Activated CD4-positive, alpha-beta T cell treated with anti-CD3 and anti-CD28 coated beads, Interleukin-2, amount 50 U/mL, for 4 hours (primary cell): ENCODE measurements at regions not wholly inside any gene's neighbourhood (a gene's known extent, or its start where the extent isn't known, plus 50 kb on each side); places are given as distances from the start of the nearest gene placed in this dataset.

Experiments
- DNase-seq, 2 experiments: peaks; one replicate each; pipeline ENCODE4 v3.0.0-alpha.2; 2020

DNA sequence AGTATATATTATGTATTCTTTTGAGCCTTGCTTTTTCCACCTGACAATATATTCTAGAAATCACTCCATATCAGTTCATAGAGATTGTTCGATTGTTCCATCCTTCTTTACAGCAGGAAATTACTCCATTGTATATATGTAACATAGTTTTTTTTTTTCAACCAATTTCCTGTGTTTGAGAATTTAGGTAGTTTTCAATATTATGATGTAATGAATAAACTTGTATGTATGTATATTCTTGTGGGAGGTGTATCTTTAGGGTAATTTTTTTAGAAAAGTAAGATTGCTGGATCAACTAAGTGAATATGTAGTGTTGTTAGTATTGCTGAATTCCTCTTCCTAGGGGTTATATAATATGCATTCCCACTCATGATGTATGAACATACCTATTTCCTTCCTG is 165.9 kb upstream of the PITX1 start:
- no peak for DNase-seq

DNA sequence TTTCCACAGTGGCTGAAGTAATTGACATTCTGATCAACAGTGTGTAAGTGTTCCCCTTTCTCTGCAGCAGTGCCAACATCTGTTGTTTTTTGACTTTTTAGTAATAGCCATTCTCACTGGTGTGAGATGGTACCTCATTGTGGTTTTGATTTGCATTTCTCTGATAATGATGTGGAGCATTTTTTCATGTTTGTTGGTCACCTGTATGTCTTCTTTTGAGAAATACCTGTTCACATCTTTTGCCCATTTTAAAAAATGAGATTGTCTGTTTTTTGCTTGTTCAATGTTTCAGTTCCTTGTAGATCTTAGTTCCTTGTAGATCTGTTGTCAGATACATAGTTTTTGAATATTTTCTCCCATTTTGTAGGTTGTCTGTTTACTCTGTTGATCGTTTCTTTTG is 162.5 kb upstream of the PITX1 start:
- DNase-seq, result no peak

DNA sequence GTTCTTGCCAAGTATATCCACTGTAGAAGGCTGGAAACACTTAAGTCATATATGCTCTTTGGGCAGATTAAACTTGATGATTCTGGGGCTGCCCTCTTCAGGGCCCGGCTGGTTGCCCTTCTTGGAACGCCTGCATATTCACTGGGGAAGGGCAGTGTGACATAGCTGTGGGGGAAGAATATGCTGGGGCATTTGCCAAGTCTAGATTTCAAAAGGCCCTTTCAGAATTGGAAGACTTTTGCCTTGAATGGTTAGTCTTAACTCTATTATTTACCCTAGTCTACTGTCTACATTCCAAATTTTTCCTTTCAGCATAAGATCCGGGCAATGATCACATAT is 161.2 kb upstream of the PITX1 start:
- no peak for DNase-seq

DNA sequence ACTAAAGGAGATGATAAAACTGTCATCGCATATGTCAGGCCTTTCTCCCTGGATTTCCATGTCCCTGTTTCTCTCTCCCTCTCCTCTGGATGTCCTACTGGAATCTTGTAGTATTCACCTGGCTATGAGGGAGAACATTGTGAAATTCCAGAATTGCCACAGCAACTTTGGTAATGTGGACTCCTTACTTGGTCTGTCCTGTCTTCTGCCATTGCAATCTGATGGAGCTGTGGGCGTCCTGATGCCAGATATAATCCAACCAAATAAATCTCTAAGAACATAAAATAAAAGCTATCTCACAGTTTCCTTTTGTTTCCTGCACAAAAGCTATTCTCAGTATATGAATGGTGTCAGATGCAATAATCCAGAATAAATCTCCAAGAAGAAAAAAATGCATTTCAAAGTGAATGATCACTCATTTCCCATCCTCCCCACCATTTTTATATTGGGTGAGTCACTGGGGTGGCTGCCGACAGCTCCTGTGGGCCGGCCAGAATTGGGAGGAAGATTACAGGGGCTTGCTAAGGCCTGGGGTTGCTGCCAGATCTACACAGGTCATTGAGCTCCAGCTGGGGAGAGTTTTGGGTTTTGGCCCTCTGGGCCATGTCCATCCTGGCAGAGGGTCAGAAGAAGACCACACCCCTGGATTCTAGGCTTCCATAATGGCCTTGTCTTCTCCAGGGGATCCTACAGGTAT is 160.7 kb upstream of the PITX1 start:
- DNase-seq, result no peak

DNA sequence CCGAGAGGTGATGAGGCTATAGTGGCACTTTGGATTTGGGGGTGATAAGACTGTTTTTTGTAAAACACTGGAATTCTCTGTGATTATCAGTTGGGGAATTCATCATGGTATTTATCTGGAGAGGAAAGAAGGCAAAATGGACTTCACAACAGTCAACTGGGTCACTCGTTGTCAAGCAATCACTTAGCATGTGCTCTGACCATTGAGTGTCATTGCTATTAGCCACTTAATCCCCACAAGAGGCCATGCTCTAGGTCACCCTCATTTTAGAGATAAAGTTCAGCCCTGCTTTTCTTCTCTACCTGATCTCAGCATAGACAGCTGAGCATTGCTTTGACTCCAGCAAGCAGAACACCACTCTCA is 160.1 kb upstream of the PITX1 start:
- DNase-seq, result no peak

DNA sequence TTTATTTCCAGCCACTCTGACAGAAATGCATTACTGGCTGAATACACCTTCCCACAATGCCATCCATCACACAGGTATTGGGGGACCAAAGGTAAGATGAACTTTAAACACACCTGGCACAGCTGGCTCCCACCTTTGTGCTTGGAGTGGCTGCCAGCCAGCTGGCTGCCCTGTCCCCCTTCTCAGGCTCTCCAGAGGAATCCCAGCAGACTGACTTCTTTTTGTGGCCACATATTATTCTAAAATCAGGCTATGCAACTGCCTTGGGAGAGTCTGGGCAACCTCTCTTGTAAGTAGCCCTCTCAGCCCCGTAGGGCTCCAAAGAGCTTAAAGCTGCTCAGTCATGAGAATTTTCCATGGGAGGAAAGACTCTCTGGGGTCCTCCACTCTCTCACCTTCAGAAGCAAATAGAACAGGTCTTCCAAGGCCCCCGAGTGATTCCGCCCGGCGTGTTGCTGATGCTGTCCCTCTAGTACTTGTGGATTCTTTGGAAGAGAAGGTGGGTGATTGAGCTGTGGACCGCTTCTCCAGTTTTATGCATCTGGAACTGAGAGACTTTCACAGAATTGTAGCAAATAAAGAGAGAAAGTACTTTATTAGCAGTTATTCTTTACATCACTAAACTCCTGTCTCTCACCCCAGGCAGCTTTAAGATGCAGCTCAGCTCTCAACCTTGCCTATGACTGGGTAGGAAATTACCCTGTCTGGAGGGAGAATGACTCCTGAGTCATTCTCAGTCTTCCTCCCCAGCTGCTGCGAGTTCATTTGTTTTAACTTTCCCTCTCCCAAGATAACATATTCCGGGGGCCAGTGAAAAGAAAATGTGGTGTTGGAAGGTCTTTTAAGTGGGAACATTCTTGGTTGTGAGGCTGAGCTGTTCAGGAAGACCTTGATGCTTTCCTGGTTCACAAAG is 159.4 kb upstream of the PITX1 start:
- DNase-seq, result no peak

DNA sequence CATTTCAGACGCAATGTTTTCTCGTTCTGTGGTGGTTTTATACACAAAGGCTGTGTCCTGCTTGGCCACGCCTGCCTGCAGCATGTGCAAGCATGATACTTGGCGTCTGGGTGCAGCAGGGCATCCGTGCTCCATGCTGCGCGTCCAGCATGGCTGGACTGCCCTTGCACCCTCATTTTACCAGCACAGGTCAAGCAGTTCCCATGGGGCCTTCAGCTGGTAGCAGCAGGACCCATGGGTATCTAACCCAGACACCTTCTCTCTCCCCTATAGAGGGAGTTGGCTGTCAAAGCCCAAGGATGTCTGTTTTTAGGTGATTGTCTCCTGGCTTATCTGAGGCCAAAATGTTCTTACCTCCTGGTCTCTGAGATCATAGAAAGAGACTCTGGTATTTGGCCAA is 158.3 kb upstream of the PITX1 start:
- no peak for DNase-seq

DNA sequence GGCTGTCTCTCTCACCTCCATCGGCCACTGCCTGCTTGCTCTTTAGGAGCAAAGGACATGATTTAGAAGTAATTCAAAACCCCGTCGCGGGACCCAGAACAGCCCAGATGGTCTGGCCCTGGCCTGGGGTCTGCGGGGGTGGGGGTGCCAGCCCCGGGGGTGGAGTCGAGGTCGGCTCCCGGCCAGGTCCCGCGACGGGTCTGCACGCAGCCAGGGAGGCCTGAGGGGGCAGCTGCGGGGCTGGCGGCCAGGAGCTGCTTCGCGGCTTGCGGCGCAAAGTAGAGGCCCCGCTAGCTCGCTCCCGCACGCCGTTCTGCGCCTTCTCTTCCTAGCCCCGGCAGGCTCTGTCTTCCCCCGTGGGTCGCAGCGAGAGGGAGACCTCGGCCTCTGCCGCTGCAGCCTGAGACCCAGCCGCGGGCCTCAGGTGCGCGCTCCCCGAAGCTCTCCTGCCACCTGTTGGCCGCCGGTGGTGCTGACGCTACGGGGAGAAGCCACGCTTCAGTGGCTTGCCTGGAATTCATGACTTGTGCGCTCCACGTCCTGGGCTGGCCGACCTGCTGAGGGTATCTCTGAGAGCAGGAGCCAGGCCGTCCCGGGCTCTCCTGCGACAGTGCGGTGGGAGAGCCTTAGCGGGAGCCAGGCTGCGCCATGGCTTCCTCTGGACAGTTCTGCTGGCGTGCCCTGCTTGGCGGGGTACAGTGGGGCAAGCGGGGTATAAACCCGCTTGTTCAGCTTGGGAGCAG is 157.2 kb upstream of the PITX1 start:
- DNase-seq, result peak; percentile 63 to 68

DNA sequence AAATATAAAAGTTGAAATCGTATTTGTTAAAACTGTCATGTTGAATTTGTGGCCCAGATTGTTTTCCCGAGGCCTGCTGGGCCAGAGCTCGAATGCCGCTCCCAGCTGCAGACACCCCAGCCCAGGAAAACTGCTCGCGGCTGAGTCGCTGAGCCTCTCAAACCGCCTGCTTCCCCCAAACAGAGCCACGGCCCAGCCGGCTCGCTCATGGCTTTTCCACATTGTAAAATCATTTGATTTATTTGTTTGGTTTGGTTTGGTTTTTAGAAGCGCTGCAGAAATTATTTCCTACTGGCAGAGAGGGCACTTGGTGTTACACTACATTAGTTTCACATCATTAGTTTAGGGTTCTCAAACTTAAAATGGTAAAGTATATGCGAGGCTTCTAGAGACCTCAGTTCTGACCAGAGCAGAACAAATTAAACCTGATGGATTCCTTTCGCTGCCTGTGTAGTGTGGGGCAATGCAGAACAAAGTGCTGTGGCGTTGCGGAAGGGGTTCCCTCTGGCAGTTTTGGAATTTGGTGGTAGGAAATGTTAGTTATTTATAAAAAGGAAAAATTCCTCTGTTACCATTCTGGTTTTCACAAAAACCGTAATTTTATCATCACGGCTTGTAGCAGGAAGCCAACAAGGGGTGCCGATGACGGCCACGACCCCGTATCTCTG is 156.5 kb upstream of the PITX1 start:
- no peak for DNase-seq

DNA sequence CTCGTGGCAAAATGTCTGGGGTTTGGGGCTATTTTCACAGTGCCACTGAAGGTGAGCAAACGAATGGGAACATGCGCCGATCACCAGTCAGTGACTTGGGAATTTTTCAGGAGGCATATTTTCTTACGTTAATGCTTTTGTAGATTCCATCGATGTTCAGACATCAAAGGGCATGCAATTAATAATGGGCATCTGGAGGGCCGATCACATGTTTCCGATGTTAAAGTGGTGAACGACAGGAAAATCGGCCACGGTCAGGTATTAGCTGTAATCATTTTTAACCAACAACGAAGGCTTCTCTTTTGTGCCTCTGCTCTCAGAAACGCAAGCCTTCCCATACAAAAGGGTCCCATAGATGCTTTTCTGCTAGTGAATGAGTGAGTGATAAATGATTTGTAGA is 155.0 kb upstream of the PITX1 start:
- DNase-seq, result no peak

DNA sequence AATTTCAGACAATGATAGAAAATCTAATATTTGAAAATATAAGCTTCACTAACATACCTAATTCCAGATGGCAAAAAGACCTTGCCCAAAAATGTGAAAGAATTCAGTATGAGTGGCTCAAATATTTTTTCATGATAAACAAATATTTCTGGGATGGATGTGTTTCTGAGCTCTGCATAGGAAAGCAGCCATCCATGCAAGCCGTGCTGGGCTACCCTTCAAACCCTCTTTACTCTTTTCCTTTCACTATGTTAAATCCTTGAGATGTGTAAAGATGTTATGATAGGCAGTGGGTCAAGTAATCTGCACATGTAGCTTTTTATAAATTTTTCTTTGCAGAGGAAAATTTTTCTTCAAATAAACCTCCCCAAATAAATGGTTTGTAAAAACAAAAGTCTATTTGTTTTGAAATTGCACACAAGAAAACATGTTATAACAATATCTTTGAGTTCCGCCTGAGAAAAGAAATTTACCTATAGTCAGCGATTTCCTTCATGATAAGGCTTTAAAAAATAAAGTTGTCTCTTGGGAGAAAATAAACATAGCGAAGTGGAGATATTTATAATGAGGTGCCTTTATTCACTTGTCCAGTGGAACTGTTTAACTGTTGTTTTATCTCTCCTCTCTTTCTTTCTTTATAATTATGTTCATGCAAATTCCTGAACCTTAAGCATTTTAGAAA is 154.3 kb upstream of the PITX1 start:
- no peak for DNase-seq

DNA sequence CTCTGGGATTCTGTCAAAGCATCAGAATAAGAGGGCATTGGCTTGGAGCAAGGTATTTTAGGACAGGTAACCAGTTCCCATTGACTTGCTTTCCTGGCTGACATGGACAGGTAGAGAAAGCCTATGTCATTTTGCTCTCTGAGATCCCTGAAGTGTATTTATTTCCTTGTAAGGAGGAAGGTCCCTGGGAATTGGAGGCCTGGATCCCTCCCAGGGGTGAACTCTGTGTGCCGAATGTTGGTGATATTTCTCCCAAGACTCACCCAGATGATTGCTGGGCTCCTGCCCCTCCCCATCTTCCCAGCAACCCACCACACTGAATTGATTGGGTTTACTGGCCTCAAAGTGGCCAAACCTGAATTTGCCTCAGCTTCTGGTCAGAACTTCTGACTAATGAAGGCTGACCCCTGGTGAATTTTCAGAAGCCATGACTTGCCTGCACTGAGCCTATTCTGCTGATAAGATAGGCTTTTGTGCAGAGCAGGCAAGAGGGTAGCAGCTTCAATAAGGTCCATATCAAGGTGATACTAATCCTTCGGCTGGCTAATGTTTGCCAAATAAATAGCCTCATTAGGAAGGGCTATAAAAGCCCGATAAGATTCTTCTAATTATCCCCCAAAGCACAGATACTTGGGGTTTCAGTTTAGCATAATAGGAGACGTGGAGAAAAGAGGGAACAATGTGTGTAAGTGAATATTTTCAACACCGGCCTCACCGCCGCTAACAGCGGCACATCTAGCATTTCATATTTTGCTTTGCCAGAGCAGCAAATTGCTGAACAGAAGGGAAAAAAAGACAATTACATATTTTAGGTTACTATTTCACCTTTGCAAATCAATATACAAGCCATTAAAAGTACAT is 152.9 kb upstream of the PITX1 start:
- DNase-seq, result no peak

DNA sequence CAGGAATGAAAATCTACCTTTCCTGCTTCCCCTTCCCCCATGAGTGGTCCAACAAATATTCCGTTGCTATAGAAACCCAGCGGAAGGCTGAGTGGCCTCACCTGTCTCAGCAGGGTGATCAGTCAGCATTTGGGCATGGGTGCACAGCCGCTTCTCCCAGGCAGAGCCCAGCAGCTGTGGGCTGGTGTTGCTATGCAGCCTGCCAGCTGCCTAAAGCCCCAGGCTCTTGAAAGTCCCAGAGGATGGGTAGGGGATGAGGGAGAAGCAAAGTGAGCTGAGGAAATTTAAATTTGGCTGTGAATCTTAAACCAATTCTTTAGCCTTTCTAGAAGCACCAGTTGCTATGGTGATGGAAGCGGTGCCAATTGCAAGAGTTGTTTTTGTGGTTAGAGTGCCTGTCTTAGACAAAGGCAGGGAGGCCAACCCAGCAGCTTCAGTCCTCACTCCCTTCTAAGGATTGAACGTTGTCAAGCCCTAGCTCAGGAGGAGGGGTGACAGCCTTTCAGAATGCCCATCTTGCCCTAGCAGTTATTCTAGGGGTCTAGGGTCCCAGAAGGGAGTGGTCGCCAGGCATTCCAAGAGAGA is 151.5 kb upstream of the PITX1 start:
- no peak for DNase-seq

DNA sequence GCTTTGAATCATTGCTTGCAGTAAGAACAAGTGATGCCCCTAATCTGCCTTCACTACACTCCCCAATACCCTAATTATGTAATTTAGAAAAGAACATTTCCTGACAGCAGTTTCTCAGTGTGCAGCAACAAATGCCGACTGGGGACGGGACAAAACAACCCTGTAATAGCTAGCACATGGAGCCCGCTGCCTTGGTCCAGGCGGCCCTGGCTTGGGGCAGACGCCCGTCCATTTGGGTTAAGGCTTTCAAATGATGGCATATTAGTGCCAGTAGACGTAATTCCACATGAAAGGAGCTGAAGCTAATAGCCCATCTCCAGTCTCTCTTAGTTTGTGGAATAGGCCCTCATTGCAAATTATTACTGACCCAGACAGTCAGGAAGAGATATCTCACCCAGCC is 150.6 kb upstream of the PITX1 start:
- DNase-seq, result no peak

DNA sequence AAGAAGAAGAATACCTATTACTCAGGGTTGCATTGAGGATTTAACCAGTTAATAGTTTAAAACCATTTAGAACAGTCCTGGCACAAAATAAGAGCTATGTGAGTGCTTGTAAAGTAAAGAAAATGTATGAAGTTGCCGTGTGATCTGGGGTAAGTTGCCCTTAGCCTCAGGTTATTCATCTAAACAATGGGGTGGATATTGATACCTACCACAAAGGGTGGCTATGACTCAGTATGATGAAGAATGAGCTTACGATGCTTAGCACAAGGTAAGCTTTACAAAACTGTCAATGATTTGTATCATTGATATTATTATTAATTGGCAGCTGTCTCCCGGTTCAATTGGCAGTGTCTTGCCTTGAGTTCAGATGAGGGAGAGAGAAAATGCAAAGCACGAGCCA is 149.4 kb upstream of the PITX1 start:
- DNase-seq, result no peak

DNA sequence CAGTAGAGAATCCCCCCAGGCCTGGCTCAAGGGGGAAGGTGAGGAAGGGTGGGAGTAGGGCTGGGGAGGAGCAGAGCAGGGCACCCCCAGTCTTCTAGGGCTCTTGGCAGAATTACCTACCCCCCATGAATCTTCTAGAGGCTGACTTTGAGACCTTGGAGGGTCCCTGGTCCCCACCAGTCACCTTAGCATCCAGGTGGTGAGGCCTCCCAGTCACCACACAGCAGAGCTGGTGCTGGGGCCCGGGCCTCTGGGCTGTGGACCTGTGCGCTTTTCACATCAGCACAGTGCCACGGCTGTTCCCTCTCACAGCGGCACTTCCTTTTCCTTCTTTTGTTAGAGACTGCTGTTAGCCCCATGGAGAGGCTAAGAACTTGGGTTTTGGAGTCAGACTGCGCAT is 148.6 kb upstream of the PITX1 start:
- DNase-seq, result no peak

DNA sequence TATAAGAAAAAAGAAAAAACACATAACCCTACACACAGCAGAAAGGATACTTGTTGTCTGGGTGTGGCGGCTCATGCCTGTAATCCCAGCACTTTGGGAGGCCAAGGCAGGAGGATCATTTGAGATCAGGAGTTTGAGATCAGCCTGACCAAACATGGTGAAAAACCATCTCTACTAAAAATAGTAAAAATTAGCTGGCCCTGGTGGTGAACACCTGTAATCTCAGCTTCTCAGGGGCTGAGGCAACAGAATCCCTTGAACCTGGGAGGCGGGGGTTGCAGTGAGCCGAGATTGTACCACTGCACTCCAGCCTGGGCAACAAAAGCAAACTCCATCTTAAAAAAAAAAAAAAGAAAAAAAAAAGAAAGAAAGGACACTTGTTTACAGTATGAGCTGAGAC is 147.6 kb upstream of the PITX1 start:
- no peak for DNase-seq

DNA sequence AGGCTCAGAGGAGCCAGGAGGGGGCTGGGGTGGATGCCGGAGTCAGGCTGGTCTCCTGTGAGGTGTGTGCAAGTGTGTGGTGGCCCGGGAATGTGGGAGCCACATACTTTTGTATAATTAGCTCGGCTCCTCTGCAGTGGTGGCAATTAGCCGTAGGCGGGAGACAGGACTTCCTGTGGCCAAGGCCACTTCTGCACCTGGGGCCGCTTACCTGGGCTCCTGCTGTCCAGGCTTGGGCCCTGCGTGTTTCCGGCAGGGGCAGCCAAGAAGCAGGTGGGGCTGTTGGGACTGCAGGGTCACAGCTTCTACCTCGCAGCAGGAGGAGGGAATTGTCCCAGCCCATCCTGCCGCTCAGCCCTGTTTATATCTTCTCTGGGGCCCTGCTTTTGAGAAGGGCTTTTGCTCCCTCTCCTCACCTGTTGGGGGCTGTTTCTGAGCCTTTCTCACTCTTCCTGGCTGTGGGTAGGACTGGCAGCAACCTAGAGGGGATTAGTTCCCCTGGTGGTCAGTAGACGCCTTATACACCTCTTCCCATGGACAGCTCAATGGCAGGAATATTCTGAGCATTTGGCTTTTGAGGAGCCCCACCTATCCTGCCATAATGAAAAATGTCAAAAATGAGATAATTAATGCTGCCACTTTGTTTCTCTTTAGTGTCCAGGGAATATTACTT is 145.4 kb upstream of the PITX1 start:
- no peak for DNase-seq

DNA sequence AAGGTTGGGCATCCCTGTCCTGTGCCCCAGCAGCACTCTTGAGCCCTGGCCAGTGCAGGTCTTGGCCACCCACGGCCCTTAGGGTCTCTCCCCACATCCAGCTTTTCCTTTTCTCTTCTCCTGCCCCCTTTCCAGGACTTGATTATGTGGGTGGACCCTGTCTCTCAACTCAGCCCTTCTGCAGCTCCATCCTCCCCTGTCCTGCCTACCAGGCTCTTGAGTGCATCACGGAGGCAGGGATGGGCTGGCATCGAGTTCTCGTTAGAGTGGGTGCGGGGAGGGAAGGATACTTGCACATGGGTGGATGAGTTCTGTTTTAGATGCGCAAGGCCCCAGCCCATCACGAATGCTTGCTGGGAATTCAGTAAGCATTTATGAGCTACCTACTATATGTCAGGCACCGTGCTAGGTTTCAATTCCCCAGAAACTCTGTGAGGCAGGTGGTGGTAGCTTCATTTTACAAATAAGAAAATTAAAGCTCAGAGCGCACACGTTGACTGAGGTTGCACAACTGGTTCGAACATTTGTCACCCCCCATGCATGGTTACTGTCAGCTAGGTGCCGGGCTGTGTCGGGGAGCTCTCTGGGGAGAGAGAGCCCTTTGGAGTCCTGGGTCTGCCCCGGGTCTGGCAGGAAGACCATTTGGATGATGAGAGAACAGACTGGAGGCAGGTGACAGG is 144.6 kb upstream of the PITX1 start:
- no peak for DNase-seq

DNA sequence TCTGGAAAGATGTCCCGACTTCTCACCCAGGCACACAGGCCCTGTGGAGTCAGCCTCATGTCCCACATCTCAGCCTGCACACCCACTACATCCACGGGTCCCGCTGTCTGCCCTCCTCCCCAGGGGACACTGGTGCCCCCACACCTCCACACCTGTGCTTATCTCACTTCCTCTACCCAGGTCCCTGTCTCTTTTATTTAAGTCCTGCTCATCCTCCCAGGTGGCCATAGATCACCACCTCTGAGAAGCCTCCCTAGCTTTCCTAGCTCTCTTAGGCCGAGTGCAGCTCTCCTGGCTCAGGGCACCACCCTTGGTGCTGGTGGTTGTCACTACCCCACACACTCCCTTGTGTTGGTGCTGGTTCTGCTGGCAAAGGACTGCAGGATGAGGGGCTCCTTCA is 143.6 kb upstream of the PITX1 start:
- no peak for DNase-seq
